AG10803 (cell line): ENCODE measurements at regions not wholly inside any gene's neighbourhood (a gene's known extent, or its start where the extent isn't known, plus 50 kb on each side); places are given as distances from the start of the nearest gene placed in this dataset.

ENCODE experiments used
- DNase-seq: peaks from one replicate; pipeline ENCODE4 v3.0.0; 2010; ENCODE audit warnings: low read depth
- H3K4me3 ChIP-seq: 2 replicates; pipeline ENCODE4 v1.5.1; 2011; ENCODE audit warnings: mild to moderate bottlenecking, low read length, control low read depth
- TF ChIP-seq, protein P1 (sequence below): conservative IDR thresholded peaks from 2 replicates; pipeline ENCODE4 v1.5.1; 2011; ENCODE audit warnings: mild to moderate bottlenecking, low read length, control low read depth, inconsistent platforms

DNA sequence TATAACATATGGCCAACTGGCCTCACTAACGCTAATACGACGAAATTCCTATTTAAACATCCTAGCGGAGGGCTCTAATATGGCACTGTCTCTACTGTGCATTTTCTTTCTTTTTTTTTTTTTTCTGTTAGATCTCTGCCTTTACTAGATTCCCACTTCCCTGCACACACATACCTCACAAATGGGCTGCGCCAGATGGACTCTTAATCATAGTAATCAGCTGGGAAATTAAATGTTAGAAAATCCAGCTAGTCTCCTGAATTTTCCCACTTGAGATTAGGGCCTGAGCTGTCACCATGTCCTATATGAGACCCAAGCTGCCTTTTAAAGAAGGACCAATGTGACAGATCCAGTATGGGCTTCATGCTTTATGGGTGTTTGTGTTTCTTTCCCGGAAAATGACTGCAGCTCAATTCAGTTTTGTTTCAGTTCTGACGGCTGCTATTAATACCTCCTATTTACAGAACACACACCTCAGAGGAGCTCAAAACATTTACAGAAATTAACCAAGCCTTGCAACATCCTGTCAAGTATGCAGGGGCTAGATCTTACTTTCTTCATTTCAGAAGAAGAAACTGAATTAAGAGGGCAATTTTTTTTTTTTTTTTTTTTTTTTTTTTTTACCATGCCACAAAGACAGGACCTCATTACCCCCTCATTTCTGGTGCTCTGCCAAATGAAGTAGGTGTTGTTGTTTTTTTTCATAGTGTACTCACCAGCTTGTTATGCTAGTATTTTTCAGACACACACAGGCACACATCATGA lies 49.8 kb upstream of the BLID start:
- TF ChIP-seq, protein P1, sequence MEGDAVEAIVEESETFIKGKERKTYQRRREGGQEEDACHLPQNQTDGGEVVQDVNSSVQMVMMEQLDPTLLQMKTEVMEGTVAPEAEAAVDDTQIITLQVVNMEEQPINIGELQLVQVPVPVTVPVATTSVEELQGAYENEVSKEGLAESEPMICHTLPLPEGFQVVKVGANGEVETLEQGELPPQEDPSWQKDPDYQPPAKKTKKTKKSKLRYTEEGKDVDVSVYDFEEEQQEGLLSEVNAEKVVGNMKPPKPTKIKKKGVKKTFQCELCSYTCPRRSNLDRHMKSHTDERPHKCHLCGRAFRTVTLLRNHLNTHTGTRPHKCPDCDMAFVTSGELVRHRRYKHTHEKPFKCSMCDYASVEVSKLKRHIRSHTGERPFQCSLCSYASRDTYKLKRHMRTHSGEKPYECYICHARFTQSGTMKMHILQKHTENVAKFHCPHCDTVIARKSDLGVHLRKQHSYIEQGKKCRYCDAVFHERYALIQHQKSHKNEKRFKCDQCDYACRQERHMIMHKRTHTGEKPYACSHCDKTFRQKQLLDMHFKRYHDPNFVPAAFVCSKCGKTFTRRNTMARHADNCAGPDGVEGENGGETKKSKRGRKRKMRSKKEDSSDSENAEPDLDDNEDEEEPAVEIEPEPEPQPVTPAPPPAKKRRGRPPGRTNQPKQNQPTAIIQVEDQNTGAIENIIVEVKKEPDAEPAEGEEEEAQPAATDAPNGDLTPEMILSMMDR: no peak
- no peak for DNase-seq

More for the DNA sequence above, 49.8 kb upstream of the BLID start:
- H3K4me3 ChIP-seq: no peak overlapping the region
